ENCODE measurements at regions not wholly inside any gene's neighbourhood (a gene's known extent, or its start where the extent isn't known, plus 50 kb on each side); places are given as distances from the start of the nearest gene placed in this dataset.

DNA sequence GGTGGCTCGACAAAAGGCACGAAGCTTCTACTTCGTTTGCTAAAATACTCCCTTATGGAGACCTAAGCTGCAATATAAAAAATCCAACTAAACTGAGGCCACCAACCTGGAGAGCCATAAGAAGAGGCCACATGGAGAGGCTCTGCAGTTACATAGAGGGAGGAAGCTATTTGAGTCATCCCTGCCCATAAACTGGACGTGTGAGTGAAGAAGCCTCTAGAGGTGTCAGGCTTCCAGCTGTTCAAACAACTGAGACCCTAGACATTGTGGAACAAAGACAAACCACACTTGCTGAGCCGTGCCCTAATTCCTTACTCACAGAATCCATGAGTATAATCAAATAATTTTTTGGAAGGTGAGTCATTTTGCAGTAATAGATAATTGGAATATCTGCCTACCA lies 50.2 kb upstream of the GMNC start:
- DNase-seq: no peak
- Histone ChIP-seq H3K36me3 (ENCODE audit: control insufficient read depth in 4 of 4, insufficient read depth in 4 of 4, low read length in 4 of 4) (no peaks in the 10 kb centered on the region), H3K27me3 (ENCODE audit: control insufficient read depth in 3 of 3, insufficient read depth in 3 of 3, low read length in 2 of 3) (no peaks in the 10 kb centered on the region), H3K9me3 (ENCODE audit: control insufficient read depth in 4 of 4, insufficient read depth in 3 of 4, low read length in 3 of 4) (no peaks in the 10 kb centered on the region), H3K4me1 (ENCODE audit: control insufficient read depth in 5 of 5, insufficient read depth in 5 of 5, low read length in 5 of 5) (no peaks in the 10 kb centered on the region), H3K4me3 (no peak overlapping the region), H3K27ac (ENCODE audit: low read depth in 1 of 2, low read length in 1 of 2) (no peak overlapping the region), H3K9ac (ENCODE audit: insufficient read depth in 1 of 2, low read length in 2 of 2) (no peak overlapping the region)
- 65 to 76% methylated on average over 5 of the region's 5 CpGs for WGBS, 2 donors
- ATAC-seq (ENCODE audit: insufficient read depth, low FRiP score): no peak
- TF ChIP-seq, protein P1, sequence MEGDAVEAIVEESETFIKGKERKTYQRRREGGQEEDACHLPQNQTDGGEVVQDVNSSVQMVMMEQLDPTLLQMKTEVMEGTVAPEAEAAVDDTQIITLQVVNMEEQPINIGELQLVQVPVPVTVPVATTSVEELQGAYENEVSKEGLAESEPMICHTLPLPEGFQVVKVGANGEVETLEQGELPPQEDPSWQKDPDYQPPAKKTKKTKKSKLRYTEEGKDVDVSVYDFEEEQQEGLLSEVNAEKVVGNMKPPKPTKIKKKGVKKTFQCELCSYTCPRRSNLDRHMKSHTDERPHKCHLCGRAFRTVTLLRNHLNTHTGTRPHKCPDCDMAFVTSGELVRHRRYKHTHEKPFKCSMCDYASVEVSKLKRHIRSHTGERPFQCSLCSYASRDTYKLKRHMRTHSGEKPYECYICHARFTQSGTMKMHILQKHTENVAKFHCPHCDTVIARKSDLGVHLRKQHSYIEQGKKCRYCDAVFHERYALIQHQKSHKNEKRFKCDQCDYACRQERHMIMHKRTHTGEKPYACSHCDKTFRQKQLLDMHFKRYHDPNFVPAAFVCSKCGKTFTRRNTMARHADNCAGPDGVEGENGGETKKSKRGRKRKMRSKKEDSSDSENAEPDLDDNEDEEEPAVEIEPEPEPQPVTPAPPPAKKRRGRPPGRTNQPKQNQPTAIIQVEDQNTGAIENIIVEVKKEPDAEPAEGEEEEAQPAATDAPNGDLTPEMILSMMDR (IDR thresholded peaks at IDR 0.05; ENCODE audit: control extremely low read depth, extremely low read depth): no peak

Measured in lung (tissue), 11 donors.